Kidney (tissue), 13 donors: ENCODE measurements at regions not wholly inside any gene's neighbourhood (a gene's known extent, or its start where the extent isn't known, plus 50 kb on each side); places are given as distances from the start of the nearest gene placed in this dataset.

Experiments used
- DNase-seq, 5 donors: peaks; one replicate each; pipeline ENCODE4 v3.0.0-alpha.2; 2013 to 2020
- FAIRE-seq: peaks from 2 replicates; lab custom pipeline; 2012; peaks lifted over from hg19 to GRCh38; lab: Jason Lieb, UNC
- H3K27ac ChIP-seq, 2 donors: one replicate each; pipeline ENCODE4 v1.7.0; 2013; ENCODE audit warnings: low read depth in 2 of 2, low read length in 2 of 2, inconsistent platforms in 1 of 2
- H3K27me3 ChIP-seq: one replicate; pipeline ENCODE4 v1.7.1; 2013; ENCODE audit warnings: low read length, inconsistent platforms; ENCODE audit not compliant: control insufficient read depth, insufficient read depth
- H3K36me3 ChIP-seq, 3 donors: one replicate each; pipeline versions ENCODE4 v1.7.0 to v1.7.1; 2013; ENCODE audit warnings: low read length in 3 of 3, control low read depth in 1 of 3, inconsistent platforms in 1 of 3; ENCODE audit not compliant: insufficient read depth in 3 of 3, control insufficient read depth in 2 of 3
- H3K4me1 ChIP-seq, 3 donors: one replicate each; pipeline versions ENCODE4 v1.7.0 to v1.7.1; 2013; ENCODE audit warnings: low read length in 3 of 3, inconsistent platforms in 1 of 3, low read depth in 1 of 3; ENCODE audit not compliant: control insufficient read depth in 2 of 3, insufficient read depth in 2 of 3
- H3K4me3 ChIP-seq, 3 donors: one replicate each; pipeline versions ENCODE4 v1.7.0 to v1.8.1; 2013; ENCODE audit warnings: low read length in 3 of 3, control low read depth in 1 of 3, inconsistent platforms in 1 of 3
- H3K9ac ChIP-seq, 3 donors: one replicate each; pipeline versions ENCODE4 v1.7.0 to v1.7.1; 2013; ENCODE audit warnings: low read length in 3 of 3, control low read depth in 1 of 3, inconsistent platforms in 1 of 3
- H3K9me3 ChIP-seq, 3 donors: one replicate each; pipeline versions ENCODE4 v1.7.0 to v1.7.1; 2013; ENCODE audit warnings: low read length in 3 of 3, control low read depth in 1 of 3, inconsistent platforms in 1 of 3; ENCODE audit not compliant: control insufficient read depth in 2 of 3, insufficient read depth in 1 of 3
- intact Hi-C: fragments of 100-400 bp; cut with DNase I; formaldehyde crosslinking; loops from one replicate; pipeline ENCODE4 v1.11.1; 2022
- TF ChIP-seq, protein P1 (sequence below): IDR thresholded peaks from 3 replicates; pipeline ENCODE4 v1.5.1; 2012; ENCODE audit warnings: mild to moderate bottlenecking, moderate library complexity, borderline replicate concordance; ENCODE audit not compliant: insufficient read depth; ENCODE audit errors: extremely low read depth
- donor health status: control.
- donor health status: control.
- donor health status: control.
- donor health status: control.
- donor health status: control.
- donor health status: DM: yes; HTN: yes; CAD: no.
- donor health status: Normal renal cell carcinoma (clear cell type).

DNA sequence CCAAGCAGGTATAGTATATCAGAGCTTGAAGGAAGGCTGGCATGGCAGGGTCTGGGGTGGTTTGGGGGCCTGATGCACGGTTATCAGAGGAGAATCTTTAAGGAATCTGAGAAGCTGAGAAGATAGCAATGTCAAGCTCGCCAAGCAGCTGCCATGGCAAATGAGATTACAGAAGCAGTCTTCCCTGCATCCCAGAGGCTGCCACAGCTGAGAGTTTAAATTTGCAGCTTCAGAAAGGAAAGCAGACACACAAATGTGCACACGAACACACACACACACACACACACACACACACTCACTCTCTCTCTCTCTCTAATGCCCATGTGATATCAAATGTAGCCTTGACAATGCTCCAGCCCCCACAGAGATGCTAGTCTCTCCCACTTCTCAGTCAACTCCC is 79.0 kb upstream of the TNC start:
- H3K4me1 ChIP-seq: no peaks in the 10 kb centered on the region
- DNase-seq: no peak
- TF ChIP-seq, protein P1, sequence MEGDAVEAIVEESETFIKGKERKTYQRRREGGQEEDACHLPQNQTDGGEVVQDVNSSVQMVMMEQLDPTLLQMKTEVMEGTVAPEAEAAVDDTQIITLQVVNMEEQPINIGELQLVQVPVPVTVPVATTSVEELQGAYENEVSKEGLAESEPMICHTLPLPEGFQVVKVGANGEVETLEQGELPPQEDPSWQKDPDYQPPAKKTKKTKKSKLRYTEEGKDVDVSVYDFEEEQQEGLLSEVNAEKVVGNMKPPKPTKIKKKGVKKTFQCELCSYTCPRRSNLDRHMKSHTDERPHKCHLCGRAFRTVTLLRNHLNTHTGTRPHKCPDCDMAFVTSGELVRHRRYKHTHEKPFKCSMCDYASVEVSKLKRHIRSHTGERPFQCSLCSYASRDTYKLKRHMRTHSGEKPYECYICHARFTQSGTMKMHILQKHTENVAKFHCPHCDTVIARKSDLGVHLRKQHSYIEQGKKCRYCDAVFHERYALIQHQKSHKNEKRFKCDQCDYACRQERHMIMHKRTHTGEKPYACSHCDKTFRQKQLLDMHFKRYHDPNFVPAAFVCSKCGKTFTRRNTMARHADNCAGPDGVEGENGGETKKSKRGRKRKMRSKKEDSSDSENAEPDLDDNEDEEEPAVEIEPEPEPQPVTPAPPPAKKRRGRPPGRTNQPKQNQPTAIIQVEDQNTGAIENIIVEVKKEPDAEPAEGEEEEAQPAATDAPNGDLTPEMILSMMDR: no peak
- no peak overlapping the region for H3K9ac ChIP-seq
- no peaks in the 10 kb centered on the region for H3K36me3 ChIP-seq
- no peaks in the 10 kb centered on the region for H3K9me3 ChIP-seq
- no peak for FAIRE-seq
- H3K27ac ChIP-seq: no peak overlapping the region
- no peaks in the 10 kb centered on the region for H3K27me3 ChIP-seq
- intact Hi-C loops: no loop called here
- no peak overlapping the region for H3K4me3 ChIP-seq

DNA sequence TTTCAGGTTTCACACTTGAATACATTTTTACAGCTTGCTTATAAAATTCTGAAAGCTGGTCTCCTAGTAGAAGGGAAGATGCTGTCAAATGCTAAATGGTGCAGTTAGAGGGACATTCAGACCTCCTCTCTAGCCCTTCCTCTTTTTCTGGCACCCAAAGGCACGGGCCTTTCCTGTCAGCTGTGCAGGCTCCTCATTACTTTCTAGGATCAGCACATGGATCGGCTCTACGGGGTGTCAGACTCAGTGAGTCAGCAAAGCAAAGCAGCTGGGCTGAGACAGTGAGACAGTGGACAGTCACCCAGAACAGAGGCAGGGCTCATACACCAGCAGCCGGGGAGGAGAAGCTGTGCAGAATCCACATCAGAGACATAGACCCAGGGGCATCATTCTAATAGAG is 80.0 kb upstream of the TNC start:
- H3K9me3 ChIP-seq: no peaks in the 10 kb centered on the region
- no peaks in the 10 kb centered on the region for H3K27me3 ChIP-seq
- no peaks in the 10 kb centered on the region for H3K4me1 ChIP-seq
- intact Hi-C loops: no loop called here
- H3K4me3 ChIP-seq: no peak overlapping the region
- FAIRE-seq (no peak), DNase-seq (peak in 4 of 5 donors; percentile 29 to 86 (median 52))
- no peak overlapping the region for H3K27ac ChIP-seq
- TF ChIP-seq, protein P1: no peak
- H3K9ac ChIP-seq: no peak overlapping the region
- H3K36me3 ChIP-seq: no peaks in the 10 kb centered on the region

DNA sequence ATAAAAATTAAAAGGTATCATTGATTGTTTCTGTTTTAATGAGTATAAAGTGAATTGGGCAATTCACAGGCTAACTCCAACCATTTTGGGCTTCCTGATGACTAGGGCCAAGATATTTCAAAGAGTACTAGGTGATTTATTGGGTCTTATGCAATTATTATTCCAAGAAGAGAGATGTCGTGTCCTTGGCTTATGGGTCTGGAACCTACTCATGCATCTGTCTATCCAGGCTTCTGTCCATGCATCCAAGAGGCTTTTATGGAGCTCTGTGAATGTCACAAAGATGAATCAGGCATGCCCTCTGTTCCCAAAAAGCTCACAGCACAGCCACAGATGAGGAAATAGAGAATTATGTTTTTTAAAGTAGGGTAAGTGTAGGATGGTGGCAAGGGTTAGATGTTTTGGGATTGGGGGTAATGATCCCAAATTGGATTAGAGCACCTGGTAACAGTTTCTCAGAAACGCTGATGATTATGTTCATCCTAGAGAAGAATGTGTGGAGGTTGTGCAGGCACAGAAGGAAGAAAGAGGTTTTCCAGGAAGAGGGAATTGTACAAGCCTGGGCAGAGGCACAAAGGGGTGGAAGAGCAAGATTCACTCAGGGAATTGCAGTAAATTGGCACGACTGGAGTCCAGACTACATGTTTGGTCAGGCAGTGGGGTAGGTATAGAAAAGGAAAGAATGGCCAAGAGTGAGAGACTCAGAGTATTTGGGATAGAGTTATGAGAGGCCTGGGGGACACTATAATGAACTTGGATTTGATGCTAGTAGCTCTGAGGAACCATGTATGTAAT is 83.0 kb upstream of the TNC start:
- TF ChIP-seq, protein P1: no peak
- Histone ChIP-seq H3K36me3 (no peaks in the 10 kb centered on the region), H3K27ac (no peak overlapping the region), H3K27me3 (no peaks in the 10 kb centered on the region), H3K9me3 (no peaks in the 10 kb centered on the region), H3K9ac (no peak overlapping the region), H3K4me3 (no peak overlapping the region), H3K4me1 (no peaks in the 10 kb centered on the region)
- FAIRE-seq (no peak), DNase-seq (no peak)
- intact Hi-C loops: no loop called here
